ENCODE measurements at regions not wholly inside any gene's neighbourhood (a gene's known extent, or its start where the extent isn't known, plus 50 kb on each side); places are given as distances from the start of the nearest gene placed in this dataset.
"Not testable (repeated sequence)": the region's sequence is repeated elsewhere in the genome, so short reads cannot be mapped to it uniquely, and the experiment has no call there.

- no peaks in the 10 kb centered on the region for H3K36me3 ChIP-seq
- H3K4me3 ChIP-seq, result no peak overlapping the region
- H3K9me3 ChIP-seq, result no peaks in the 10 kb centered on the region
- H3K27me3 ChIP-seq, result no peaks in the 10 kb centered on the region
- DNase-seq, result no peak
- no peaks in the 10 kb centered on the region for H3K4me1 ChIP-seq
- TF ChIP-seq CTCF (IDR thresholded peaks at IDR 0.05) (no peak), POLR2AphosphoS5 (IDR thresholded peaks at IDR 0.05) (no peak), POLR2A (IDR thresholded peaks at IDR 0.05) (no peak), EP300 (IDR thresholded peaks at IDR 0.05) (no peak)
- WGBS, 2 donors, result 83% methylated on average over 5 of the region's 5 CpGs
- no peak overlapping the region for H3K27ac ChIP-seq
- intact Hi-C loops (cut with DNase I), result no loop called here
These were observed 575.7 kb upstream of the CDH11 start for GRCh38 chr16:65697521-65697920.

GRCh38 chr16:65697065-65697464 lies 575.2 kb upstream of the CDH11 start:
- no peak for DNase-seq
- Histone ChIP-seq H3K9me3 (no peaks in the 10 kb centered on the region), H3K4me3 (no peak overlapping the region), H3K4me1 (no peaks in the 10 kb centered on the region), H3K27ac (no peak overlapping the region), H3K27me3 (no peaks in the 10 kb centered on the region), H3K36me3 (no peaks in the 10 kb centered on the region)
- TF ChIP-seq POLR2AphosphoS5 (IDR thresholded peaks at IDR 0.05) (no peak), EP300 (IDR thresholded peaks at IDR 0.05) (no peak), CTCF (IDR thresholded peaks at IDR 0.05) (no peak), POLR2A (IDR thresholded peaks at IDR 0.05) (no peak)
- intact Hi-C loops (cut with DNase I), result no loop called here
- 75 to 78% methylated on average over 1 of the region's 1 CpG for WGBS, 2 donors

GRCh38 chr16:65691846-65692245 lies 570.0 kb upstream of the CDH11 start:
- H3K27me3 ChIP-seq; H3K9me3 ChIP-seq; H3K36me3 ChIP-seq; H3K4me3 ChIP-seq; H3K4me1 ChIP-seq; H3K27ac ChIP-seq; DNase-seq; intact Hi-C loops (cut with DNase I): not testable (repeated sequence)
- 73 to 90% methylated on average over 3 to 4 of the region's 4 CpGs for WGBS, 2 donors

GRCh38 chr16:65689726-65690125 lies 567.9 kb upstream of the CDH11 start:
- TF ChIP-seq EP300 (IDR thresholded peaks at IDR 0.05), result no peak
- TF ChIP-seq CTCF (IDR thresholded peaks at IDR 0.05), result no peak
- no peaks in the 10 kb centered on the region for H3K4me1 ChIP-seq
- intact Hi-C loops (cut with DNase I), result no loop called here
- no peak overlapping the region for H3K27ac ChIP-seq
- no peak overlapping the region for H3K4me3 ChIP-seq
- 95 to 98% methylated on average over 7 to 8 of the region's 8 CpGs for WGBS, 2 donors
- H3K9me3 ChIP-seq, result no peaks in the 10 kb centered on the region
- H3K36me3 ChIP-seq, result no peaks in the 10 kb centered on the region
- H3K27me3 ChIP-seq, result no peaks in the 10 kb centered on the region
- DNase-seq, result no peak

- no peak for TF ChIP-seq POLR2AphosphoS5 (IDR thresholded peaks at IDR 0.05)
- no peak for TF ChIP-seq POLR2A (IDR thresholded peaks at IDR 0.05)
- TF ChIP-seq EP300 (IDR thresholded peaks at IDR 0.05), result no peak
- no peak for TF ChIP-seq CTCF (IDR thresholded peaks at IDR 0.05)
- no peak overlapping the region for H3K27ac ChIP-seq
- no peaks in the 10 kb centered on the region for H3K4me1 ChIP-seq
- WGBS, 2 donors, result 89 to 91% methylated on average over 1 of the region's 1 CpG
- H3K27me3 ChIP-seq, result no peaks in the 10 kb centered on the region
- intact Hi-C loops (cut with DNase I), result no loop called here
- no peaks in the 10 kb centered on the region for H3K36me3 ChIP-seq
- H3K4me3 ChIP-seq, result no peak overlapping the region
- H3K9me3 ChIP-seq, result peaks cover 0 to 3% (median 0%) of the 10 kb centered on the region in 4 donors
- no peak for DNase-seq
These were observed 566.4 kb upstream of the CDH11 start for GRCh38 chr16:65688301-65688700.
